ENCODE measurements at regions not wholly inside any gene's neighbourhood (a gene's known extent, or its start where the extent isn't known, plus 50 kb on each side); places are given as distances from the start of the nearest gene placed in this dataset.

GRCh38 chr13:111461445-111462149, 141.2 kb downstream of the TEX29 start:
- Histone ChIP-seq H3K9me3 (ENCODE audit: control insufficient read depth in 2 of 2, insufficient read depth in 1 of 2, low read depth in 1 of 2, low read length in 1 of 2) (no peaks in the 10 kb centered on the region), H3K27me3 (ENCODE audit: control insufficient read depth in 3 of 3, insufficient read depth in 3 of 3, low read length in 3 of 3) (no peaks in the 10 kb centered on the region), H3K4me3 (ENCODE audit: low read depth in 1 of 3, low read length in 3 of 3) (no peak overlapping the region), H3K27ac (ENCODE audit: low read depth in 1 of 3, low read length in 2 of 3) (no peak overlapping the region), H3K36me3 (ENCODE audit: control insufficient read depth in 3 of 3, insufficient read depth in 2 of 3, low read depth in 1 of 3, low read length in 3 of 3) (no peaks in the 10 kb centered on the region), H3K4me1 (ENCODE audit: control insufficient read depth in 3 of 3, insufficient read depth in 2 of 3, low read depth in 1 of 3, low read length in 2 of 3) (no peaks in the 10 kb centered on the region)
- 34 to 52% (median 37%) methylated on average over 14 to 15 of the region's 15 CpGs for WGBS, 3 donors
- no peak for FAIRE-seq
- DNase-seq = no peak

- H3K4me3 ChIP-seq (ENCODE audit: low read depth in 1 of 3, low read length in 3 of 3) = no peak overlapping the region
- H3K9me3 ChIP-seq (ENCODE audit: control insufficient read depth in 2 of 2, insufficient read depth in 1 of 2, low read depth in 1 of 2, low read length in 1 of 2) = no peaks in the 10 kb centered on the region
- DNase-seq (no peak), FAIRE-seq (no peak)
- no peaks in the 10 kb centered on the region for H3K4me1 ChIP-seq (ENCODE audit: control insufficient read depth in 3 of 3, insufficient read depth in 2 of 3, low read depth in 1 of 3, low read length in 2 of 3)
- no peaks in the 10 kb centered on the region for H3K27me3 ChIP-seq (ENCODE audit: control insufficient read depth in 3 of 3, insufficient read depth in 3 of 3, low read length in 3 of 3)
- 76 to 83% (median 78%) methylated on average over 14 of the region's 14 CpGs for WGBS, 3 donors
- H3K36me3 ChIP-seq (ENCODE audit: control insufficient read depth in 3 of 3, insufficient read depth in 2 of 3, low read depth in 1 of 3, low read length in 3 of 3) = no peaks in the 10 kb centered on the region
- H3K27ac ChIP-seq (ENCODE audit: low read depth in 1 of 3, low read length in 2 of 3) = no peak overlapping the region
These were observed 141.9 kb downstream of the TEX29 start for GRCh38 chr13:111462221-111462764.

- FAIRE-seq = no peak
These were observed 142.5 kb downstream of the TEX29 start for GRCh38 chr13:111462944-111463343.

GRCh38 chr13:111467111-111467890, 146.9 kb downstream of the TEX29 start:
- H3K4me3 ChIP-seq (ENCODE audit: low read depth in 1 of 3, low read length in 3 of 3) = no peak overlapping the region
- no peak for DNase-seq
- H3K4me1 ChIP-seq (ENCODE audit: control insufficient read depth in 3 of 3, insufficient read depth in 2 of 3, low read depth in 1 of 3, low read length in 2 of 3) = no peaks in the 10 kb centered on the region
- no peaks in the 10 kb centered on the region for H3K9me3 ChIP-seq (ENCODE audit: control insufficient read depth in 2 of 2, insufficient read depth in 1 of 2, low read depth in 1 of 2, low read length in 1 of 2)
- H3K36me3 ChIP-seq (ENCODE audit: control insufficient read depth in 3 of 3, insufficient read depth in 2 of 3, low read depth in 1 of 3, low read length in 3 of 3) = no peaks in the 10 kb centered on the region
- no peaks in the 10 kb centered on the region for H3K27me3 ChIP-seq (ENCODE audit: control insufficient read depth in 3 of 3, insufficient read depth in 3 of 3, low read length in 3 of 3)
- FAIRE-seq = no peak
- 71 to 78% (median 76%) methylated on average over 7 of the region's 7 CpGs for WGBS, 3 donors
- no peak overlapping the region for H3K27ac ChIP-seq (ENCODE audit: low read depth in 1 of 3, low read length in 2 of 3)

More at GRCh38 chr13:111462944-111463343, 142.5 kb downstream of the TEX29 start:
- no peak for DNase-seq
- Histone ChIP-seq H3K9me3 (ENCODE audit: control insufficient read depth in 2 of 2, insufficient read depth in 1 of 2, low read depth in 1 of 2, low read length in 1 of 2) (no peaks in the 10 kb centered on the region), H3K4me3 (ENCODE audit: low read depth in 1 of 3, low read length in 3 of 3) (no peak overlapping the region), H3K27me3 (ENCODE audit: control insufficient read depth in 3 of 3, insufficient read depth in 3 of 3, low read length in 3 of 3) (no peaks in the 10 kb centered on the region), H3K36me3 (ENCODE audit: control insufficient read depth in 3 of 3, insufficient read depth in 2 of 3, low read depth in 1 of 3, low read length in 3 of 3) (no peaks in the 10 kb centered on the region), H3K4me1 (ENCODE audit: control insufficient read depth in 3 of 3, insufficient read depth in 2 of 3, low read depth in 1 of 3, low read length in 2 of 3) (no peaks in the 10 kb centered on the region), H3K27ac (ENCODE audit: low read depth in 1 of 3, low read length in 2 of 3) (no peak overlapping the region)
- WGBS, 3 donors = 86 to 89% (median 89%) methylated on average over 6 of the region's 6 CpGs

GRCh38 chr13:111468037-111468959, 147.9 kb downstream of the TEX29 start:
- H3K4me1 ChIP-seq (ENCODE audit: control insufficient read depth in 3 of 3, insufficient read depth in 2 of 3, low read depth in 1 of 3, low read length in 2 of 3) = no peaks in the 10 kb centered on the region
- no peaks in the 10 kb centered on the region for H3K9me3 ChIP-seq (ENCODE audit: control insufficient read depth in 2 of 2, insufficient read depth in 1 of 2, low read depth in 1 of 2, low read length in 1 of 2)
- H3K27ac ChIP-seq (ENCODE audit: low read depth in 1 of 3, low read length in 2 of 3) = no peak overlapping the region
- 76 to 84% (median 77%) methylated on average over 22 to 23 of the region's 23 CpGs for WGBS, 3 donors
- no peaks in the 10 kb centered on the region for H3K27me3 ChIP-seq (ENCODE audit: control insufficient read depth in 3 of 3, insufficient read depth in 3 of 3, low read length in 3 of 3)
- DNase-seq (no peak), FAIRE-seq (no peak)
- H3K4me3 ChIP-seq (ENCODE audit: low read depth in 1 of 3, low read length in 3 of 3) = no peak overlapping the region
- no peaks in the 10 kb centered on the region for H3K36me3 ChIP-seq (ENCODE audit: control insufficient read depth in 3 of 3, insufficient read depth in 2 of 3, low read depth in 1 of 3, low read length in 3 of 3)

- H3K27me3 ChIP-seq (ENCODE audit: control insufficient read depth in 3 of 3, insufficient read depth in 3 of 3, low read length in 3 of 3) = no peaks in the 10 kb centered on the region
- 68 to 82% (median 72%) methylated on average over 5 of the region's 5 CpGs for WGBS, 3 donors
- no peak for FAIRE-seq
These were observed 149.0 kb downstream of the TEX29 start for GRCh38 chr13:111469450-111469849.

GRCh38 chr13:111469916-111470506, 149.6 kb downstream of the TEX29 start:
- Histone ChIP-seq H3K4me3 (ENCODE audit: low read depth in 1 of 3, low read length in 3 of 3) (no peak overlapping the region), H3K9me3 (ENCODE audit: control insufficient read depth in 2 of 2, insufficient read depth in 1 of 2, low read depth in 1 of 2, low read length in 1 of 2) (no peaks in the 10 kb centered on the region), H3K27ac (ENCODE audit: low read depth in 1 of 3, low read length in 2 of 3) (no peak overlapping the region), H3K36me3 (ENCODE audit: control insufficient read depth in 3 of 3, insufficient read depth in 2 of 3, low read depth in 1 of 3, low read length in 3 of 3) (no peaks in the 10 kb centered on the region), H3K4me1 (ENCODE audit: control insufficient read depth in 3 of 3, insufficient read depth in 2 of 3, low read depth in 1 of 3, low read length in 2 of 3) (no peaks in the 10 kb centered on the region), H3K27me3 (ENCODE audit: control insufficient read depth in 3 of 3, insufficient read depth in 3 of 3, low read length in 3 of 3) (no peaks in the 10 kb centered on the region)
- FAIRE-seq (no peak), DNase-seq (no peak)
- whole genome bisulfite sequencing, 3 donors = 66% methylated on average over 20 of the region's 20 CpGs

More at GRCh38 chr13:111469450-111469849, 149.0 kb downstream of the TEX29 start:
- H3K27ac ChIP-seq (ENCODE audit: low read depth in 1 of 3, low read length in 2 of 3) = no peak overlapping the region
- H3K36me3 ChIP-seq (ENCODE audit: control insufficient read depth in 3 of 3, insufficient read depth in 2 of 3, low read depth in 1 of 3, low read length in 3 of 3) = no peaks in the 10 kb centered on the region
- H3K4me1 ChIP-seq (ENCODE audit: control insufficient read depth in 3 of 3, insufficient read depth in 2 of 3, low read depth in 1 of 3, low read length in 2 of 3) = no peaks in the 10 kb centered on the region
- DNase-seq = no peak
- no peaks in the 10 kb centered on the region for H3K9me3 ChIP-seq (ENCODE audit: control insufficient read depth in 2 of 2, insufficient read depth in 1 of 2, low read depth in 1 of 2, low read length in 1 of 2)
- H3K4me3 ChIP-seq (ENCODE audit: low read depth in 1 of 3, low read length in 3 of 3) = no peak overlapping the region

GRCh38 chr13:111470933-111471332, 150.5 kb downstream of the TEX29 start:
- no peaks in the 10 kb centered on the region for H3K4me1 ChIP-seq (ENCODE audit: control insufficient read depth in 3 of 3, insufficient read depth in 2 of 3, low read depth in 1 of 3, low read length in 2 of 3)
- no peak for DNase-seq
- no peak overlapping the region for H3K27ac ChIP-seq (ENCODE audit: low read depth in 1 of 3, low read length in 2 of 3)
- no peak overlapping the region for H3K4me3 ChIP-seq (ENCODE audit: low read depth in 1 of 3, low read length in 3 of 3)
- H3K9me3 ChIP-seq (ENCODE audit: control insufficient read depth in 2 of 2, insufficient read depth in 1 of 2, low read depth in 1 of 2, low read length in 1 of 2) = no peaks in the 10 kb centered on the region
- WGBS, 3 donors = 92 to 93% (median 92%) methylated on average over 9 of the region's 9 CpGs
- FAIRE-seq = no peak
- H3K36me3 ChIP-seq (ENCODE audit: control insufficient read depth in 3 of 3, insufficient read depth in 2 of 3, low read depth in 1 of 3, low read length in 3 of 3) = no peaks in the 10 kb centered on the region
- H3K27me3 ChIP-seq (ENCODE audit: control insufficient read depth in 3 of 3, insufficient read depth in 3 of 3, low read length in 3 of 3) = no peaks in the 10 kb centered on the region

Measured in small intestine (tissue), 7 donors.